ENCODE measurements at regions not wholly inside any gene's neighbourhood (a gene's known extent, or its start where the extent isn't known, plus 50 kb on each side); places are given as distances from the start of the nearest gene placed in this dataset.
"Not testable (repeated sequence)": the region's sequence is repeated elsewhere in the genome, so short reads cannot be mapped to it uniquely, and the experiment has no call there.

DNA sequence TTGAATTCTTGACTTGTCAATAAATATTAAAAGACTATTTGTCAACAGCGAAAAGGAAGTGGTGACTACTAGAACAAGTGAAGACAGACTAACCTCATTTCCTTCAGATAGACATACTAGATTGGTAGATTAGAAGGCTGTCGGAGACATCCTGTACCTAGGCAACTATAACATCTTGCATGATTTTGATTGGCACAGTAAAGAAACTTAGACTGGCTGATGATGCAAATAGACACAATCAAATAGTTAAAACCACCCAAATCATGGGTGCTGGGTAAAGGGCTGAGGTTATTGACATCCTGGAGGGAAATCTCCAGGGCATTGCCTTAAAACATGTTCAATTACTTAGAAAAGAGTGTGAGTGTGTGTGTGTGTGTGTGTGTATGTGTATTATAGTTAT lies 85.9 kb upstream of the EDEM3 start:
- Histone ChIP-seq H3K9me3 (no peaks in the 10 kb centered on the region), H3K36me3 (no peaks in the 10 kb centered on the region), H3K4me3 (no peak overlapping the region), H3K27me3 (replicated peaks; ENCODE audit: insufficient read depth) (no peaks in the 10 kb centered on the region), H3K4me1 (ENCODE audit: control insufficient read depth in 1 of 2, low read depth in 2 of 2) (peaks cover 34 to 40% of the 10 kb centered on the region in 2 donors), H3K27ac (peak overlapping the region in 1 of 2 donors; percentile 5)
- no peak for DNase-seq (ENCODE audit: low spot score)
- ATAC-seq (ENCODE audit: insufficient number of reproducible peaks, low FRiP score, low read depth), result no peak
- TF ChIP-seq, protein P1, sequence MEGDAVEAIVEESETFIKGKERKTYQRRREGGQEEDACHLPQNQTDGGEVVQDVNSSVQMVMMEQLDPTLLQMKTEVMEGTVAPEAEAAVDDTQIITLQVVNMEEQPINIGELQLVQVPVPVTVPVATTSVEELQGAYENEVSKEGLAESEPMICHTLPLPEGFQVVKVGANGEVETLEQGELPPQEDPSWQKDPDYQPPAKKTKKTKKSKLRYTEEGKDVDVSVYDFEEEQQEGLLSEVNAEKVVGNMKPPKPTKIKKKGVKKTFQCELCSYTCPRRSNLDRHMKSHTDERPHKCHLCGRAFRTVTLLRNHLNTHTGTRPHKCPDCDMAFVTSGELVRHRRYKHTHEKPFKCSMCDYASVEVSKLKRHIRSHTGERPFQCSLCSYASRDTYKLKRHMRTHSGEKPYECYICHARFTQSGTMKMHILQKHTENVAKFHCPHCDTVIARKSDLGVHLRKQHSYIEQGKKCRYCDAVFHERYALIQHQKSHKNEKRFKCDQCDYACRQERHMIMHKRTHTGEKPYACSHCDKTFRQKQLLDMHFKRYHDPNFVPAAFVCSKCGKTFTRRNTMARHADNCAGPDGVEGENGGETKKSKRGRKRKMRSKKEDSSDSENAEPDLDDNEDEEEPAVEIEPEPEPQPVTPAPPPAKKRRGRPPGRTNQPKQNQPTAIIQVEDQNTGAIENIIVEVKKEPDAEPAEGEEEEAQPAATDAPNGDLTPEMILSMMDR (IDR thresholded peaks at IDR 0.05), result no peak

DNA sequence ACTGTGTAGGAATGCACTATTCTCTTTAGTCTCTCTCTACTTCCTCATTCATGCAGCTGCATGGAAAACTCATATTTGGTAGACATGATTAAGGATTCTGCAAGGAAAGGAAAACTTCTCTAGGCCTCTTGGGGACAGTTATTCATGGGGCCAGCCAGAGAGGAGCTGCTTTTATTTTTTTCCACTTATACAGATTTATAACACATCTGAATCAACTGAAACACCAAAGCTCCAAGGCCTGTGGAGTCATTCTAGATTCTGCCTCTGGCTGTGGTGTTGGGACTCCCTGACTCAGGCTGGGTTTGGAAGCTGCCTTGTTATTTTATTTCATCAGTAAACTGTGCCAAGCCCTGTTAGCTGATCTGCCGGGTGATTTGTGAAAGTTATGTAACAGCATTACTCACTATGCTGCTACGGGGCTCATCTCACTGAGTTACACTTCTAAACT lies 83.9 kb upstream of the EDEM3 start:
- TF ChIP-seq, protein P1 (IDR thresholded peaks at IDR 0.05), result no peak
- no peaks in the 10 kb centered on the region for H3K36me3 ChIP-seq
- no peaks in the 10 kb centered on the region for H3K27me3 ChIP-seq (replicated peaks; ENCODE audit: insufficient read depth)
- no peaks in the 10 kb centered on the region for H3K9me3 ChIP-seq
- DNase-seq (ENCODE audit: low spot score) (peak; percentile 62), ATAC-seq (ENCODE audit: insufficient number of reproducible peaks, low FRiP score, low read depth) (peak; percentile 95)
- H3K4me3 ChIP-seq, result no peak overlapping the region
- peaks cover 34 to 46% of the 10 kb centered on the region in 2 donors for H3K4me1 ChIP-seq (ENCODE audit: control insufficient read depth in 1 of 2, low read depth in 2 of 2)
- H3K27ac ChIP-seq, result peak overlapping the region; percentile 68 to 80

DNA sequence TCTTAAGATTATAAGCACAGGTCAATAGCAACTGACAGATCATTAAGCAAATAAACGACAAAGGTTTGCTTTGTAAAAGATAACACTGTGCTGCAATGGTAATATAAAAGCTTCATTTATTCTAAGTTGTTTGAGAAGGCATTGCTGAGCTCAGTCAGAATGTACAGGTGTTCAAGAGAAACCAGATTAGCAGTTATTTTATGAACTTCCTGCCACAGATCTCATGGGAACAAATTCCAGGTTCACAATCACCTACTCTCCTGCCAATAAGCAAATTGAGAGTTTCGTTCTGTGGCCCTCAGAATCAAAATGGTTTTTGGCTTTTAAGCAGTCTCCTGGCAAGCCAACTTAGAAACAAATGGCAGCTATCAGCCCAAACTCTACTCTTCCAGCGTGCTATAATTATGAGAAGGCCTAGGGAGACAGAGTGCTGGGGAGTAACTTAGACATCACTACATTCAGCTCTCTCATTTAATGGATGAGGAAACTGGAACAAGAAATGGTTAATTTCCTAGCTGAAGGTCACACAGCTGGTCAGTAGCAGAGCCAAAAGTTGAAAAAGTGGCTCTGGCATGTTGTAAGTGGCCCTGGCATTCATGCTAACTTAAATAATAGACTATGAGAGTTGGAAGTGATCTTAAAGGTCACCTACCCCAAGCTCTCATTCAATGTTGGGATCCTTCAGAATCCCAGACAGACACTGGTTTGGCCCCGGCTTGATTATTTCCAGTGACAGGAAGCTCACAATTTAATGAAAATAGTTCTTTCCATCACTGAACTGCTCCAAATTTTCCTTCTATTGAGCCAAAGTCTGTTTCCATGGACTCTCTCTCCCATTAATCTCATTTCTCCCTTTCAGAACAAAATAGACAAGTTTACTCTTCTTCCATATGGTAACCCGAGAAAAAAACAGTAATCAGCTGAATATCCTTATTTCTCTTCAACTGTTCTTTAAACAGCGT lies 82.6 kb upstream of the EDEM3 start:
- Histone ChIP-seq H3K27ac (peak overlapping the region; percentile 68 to 80), H3K27me3 (replicated peaks; ENCODE audit: insufficient read depth) (no peaks in the 10 kb centered on the region), H3K9me3 (no peaks in the 10 kb centered on the region), H3K36me3 (no peaks in the 10 kb centered on the region), H3K4me3 (no peak overlapping the region), H3K4me1 (ENCODE audit: control insufficient read depth in 1 of 2, low read depth in 2 of 2) (peaks cover 34 to 46% of the 10 kb centered on the region in 2 donors)
- DNase-seq (ENCODE audit: low spot score) (no peak), ATAC-seq (ENCODE audit: insufficient number of reproducible peaks, low FRiP score, low read depth) (no peak)
- TF ChIP-seq, protein P1 (IDR thresholded peaks at IDR 0.05), result no peak

DNA sequence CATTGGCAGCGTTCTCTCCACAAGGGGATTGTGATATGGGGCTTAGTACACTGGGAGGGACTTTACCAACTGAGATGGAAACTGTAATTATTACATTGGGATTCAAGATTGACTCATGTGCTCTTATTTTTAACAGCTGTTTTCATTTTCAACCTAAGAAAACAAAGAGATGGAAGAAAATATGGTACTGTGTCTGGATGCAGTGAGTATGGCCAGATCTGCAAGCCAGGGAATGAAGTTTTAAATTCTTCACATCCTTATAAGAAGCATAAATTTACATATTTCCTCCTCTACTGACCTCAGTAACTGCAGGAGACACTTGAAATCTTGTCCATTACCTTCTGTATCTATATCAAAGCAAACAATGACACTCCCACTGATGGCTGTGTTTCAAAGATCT lies 81.5 kb upstream of the EDEM3 start:
- no peaks in the 10 kb centered on the region for H3K9me3 ChIP-seq
- TF ChIP-seq, protein P1 (IDR thresholded peaks at IDR 0.05), result no peak
- H3K27ac ChIP-seq, result peak overlapping the region; percentile 68 to 80
- no peak overlapping the region for H3K4me3 ChIP-seq
- no peaks in the 10 kb centered on the region for H3K27me3 ChIP-seq (replicated peaks; ENCODE audit: insufficient read depth)
- ATAC-seq (ENCODE audit: insufficient number of reproducible peaks, low FRiP score, low read depth) (no peak), DNase-seq (ENCODE audit: low spot score) (no peak)
- peaks cover 3% of the 10 kb centered on the region for H3K36me3 ChIP-seq
- peaks cover 34 to 46% of the 10 kb centered on the region in 2 donors for H3K4me1 ChIP-seq (ENCODE audit: control insufficient read depth in 1 of 2, low read depth in 2 of 2)

DNA sequence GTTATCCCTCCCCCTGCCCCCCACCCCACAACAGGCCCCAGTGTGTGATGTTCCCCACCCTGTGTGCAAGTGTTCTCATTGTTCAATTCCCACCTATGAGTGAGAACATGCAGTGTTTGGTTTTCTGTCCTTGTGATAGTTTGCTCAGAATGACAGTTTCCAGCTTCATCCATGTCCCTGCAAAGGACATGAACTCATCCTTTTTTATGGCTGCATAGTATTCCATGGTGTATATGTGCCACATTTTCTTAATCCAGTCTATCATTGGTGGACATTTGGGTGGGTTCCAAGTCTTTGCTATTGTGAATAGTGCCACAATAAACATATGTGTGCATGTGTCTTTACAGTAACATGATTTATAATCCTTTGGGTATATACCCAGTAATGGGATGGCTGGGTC lies 79.3 kb upstream of the EDEM3 start:
- H3K27ac ChIP-seq, result peak overlapping the region in 1 of 2 donors; percentile 80
- not testable (repeated sequence) for ATAC-seq (ENCODE audit: insufficient number of reproducible peaks, low FRiP score, low read depth); DNase-seq (ENCODE audit: low spot score); H3K36me3 ChIP-seq; H3K4me3 ChIP-seq; H3K9me3 ChIP-seq; H3K27me3 ChIP-seq (replicated peaks; ENCODE audit: insufficient read depth)
- H3K4me1 ChIP-seq (ENCODE audit: control insufficient read depth in 1 of 2, low read depth in 2 of 2), result peaks cover 37 to 60% of the 10 kb centered on the region in 2 donors

All from thoracic aorta (tissue), 2 donors.